ENCODE measurements at regions not wholly inside any gene's neighbourhood (a gene's known extent, or its start where the extent isn't known, plus 50 kb on each side); places are given as distances from the start of the nearest gene placed in this dataset.

- TF ChIP-seq CTCF (conservative IDR thresholded peaks at IDR 0.05; ENCODE audit: low read length) (no peak), EZH2phosphoT487 (IDR thresholded peaks at IDR 0.05; ENCODE audit: borderline replicate concordance, low read depth, low read length) (no peak)
These were observed 761.0 kb upstream of the ARRDC4 start for GRCh38 chr15:97199393-97200051.
